ENCODE measurements at regions not wholly inside any gene's neighbourhood (a gene's known extent, or its start where the extent isn't known, plus 50 kb on each side); places are given as distances from the start of the nearest gene placed in this dataset.

GRCh38 chr5:82622711-82623514 is 344.8 kb upstream of the RPS23 start:
- intact Hi-C loops (cut with DNase I): no loop called here
- Histone ChIP-seq H3K27me3 (no peaks in the 10 kb centered on the region), H3K27ac (no peak overlapping the region), H3K36me3 (no peaks in the 10 kb centered on the region), H3K4me3 (no peak overlapping the region), H3K9me3 (no peaks in the 10 kb centered on the region), H3K4me1 (no peaks in the 10 kb centered on the region)
- TF ChIP-seq, protein P1, sequence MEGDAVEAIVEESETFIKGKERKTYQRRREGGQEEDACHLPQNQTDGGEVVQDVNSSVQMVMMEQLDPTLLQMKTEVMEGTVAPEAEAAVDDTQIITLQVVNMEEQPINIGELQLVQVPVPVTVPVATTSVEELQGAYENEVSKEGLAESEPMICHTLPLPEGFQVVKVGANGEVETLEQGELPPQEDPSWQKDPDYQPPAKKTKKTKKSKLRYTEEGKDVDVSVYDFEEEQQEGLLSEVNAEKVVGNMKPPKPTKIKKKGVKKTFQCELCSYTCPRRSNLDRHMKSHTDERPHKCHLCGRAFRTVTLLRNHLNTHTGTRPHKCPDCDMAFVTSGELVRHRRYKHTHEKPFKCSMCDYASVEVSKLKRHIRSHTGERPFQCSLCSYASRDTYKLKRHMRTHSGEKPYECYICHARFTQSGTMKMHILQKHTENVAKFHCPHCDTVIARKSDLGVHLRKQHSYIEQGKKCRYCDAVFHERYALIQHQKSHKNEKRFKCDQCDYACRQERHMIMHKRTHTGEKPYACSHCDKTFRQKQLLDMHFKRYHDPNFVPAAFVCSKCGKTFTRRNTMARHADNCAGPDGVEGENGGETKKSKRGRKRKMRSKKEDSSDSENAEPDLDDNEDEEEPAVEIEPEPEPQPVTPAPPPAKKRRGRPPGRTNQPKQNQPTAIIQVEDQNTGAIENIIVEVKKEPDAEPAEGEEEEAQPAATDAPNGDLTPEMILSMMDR (IDR thresholded peaks at IDR 0.05): no peak
- no peak for TF ChIP-seq POLR2A (IDR thresholded peaks at IDR 0.05)
- ATAC-seq (no peak), DNase-seq (no peak)
- 82 to 89% (median 86%) methylated on average over 6 of the region's 6 CpGs for WGBS, 4 donors

- intact Hi-C loops (cut with DNase I): no loop called here
- ATAC-seq (no peak), DNase-seq (no peak)
- Histone ChIP-seq H3K27me3 (no peaks in the 10 kb centered on the region), H3K27ac (no peak overlapping the region), H3K4me1 (no peaks in the 10 kb centered on the region), H3K36me3 (no peaks in the 10 kb centered on the region), H3K4me3 (no peak overlapping the region), H3K9me3 (peaks cover 0 to 2% (median 0%) of the 10 kb centered on the region in 12 donors)
- 89 to 97% (median 95%) methylated on average over 4 of the region's 4 CpGs for WGBS, 4 donors
- TF ChIP-seq, protein P1 (IDR thresholded peaks at IDR 0.05): no peak
- TF ChIP-seq POLR2A (IDR thresholded peaks at IDR 0.05): no peak
Measured at GRCh38 chr5:82622205-82622604, 344.1 kb upstream of the RPS23 start.

- no peak for DNase-seq
- no peak overlapping the region for H3K27ac ChIP-seq
- H3K4me3 ChIP-seq: no peak overlapping the region
- no peaks in the 10 kb centered on the region for H3K4me1 ChIP-seq
- no peak for ATAC-seq
- no peaks in the 10 kb centered on the region for H3K27me3 ChIP-seq
- peaks cover 0 to 2% (median 0%) of the 10 kb centered on the region in 12 donors for H3K9me3 ChIP-seq
- no peaks in the 10 kb centered on the region for H3K36me3 ChIP-seq
- TF ChIP-seq, protein P1 (IDR thresholded peaks at IDR 0.05): no peak
- no peak for TF ChIP-seq POLR2A (IDR thresholded peaks at IDR 0.05)
- 71 to 78% (median 74%) methylated on average over 3 of the region's 3 CpGs for WGBS, 4 donors
- intact Hi-C loops (cut with DNase I): no loop called here
Measured at GRCh38 chr5:82620957-82621600, 342.9 kb upstream of the RPS23 start.

DNA sequence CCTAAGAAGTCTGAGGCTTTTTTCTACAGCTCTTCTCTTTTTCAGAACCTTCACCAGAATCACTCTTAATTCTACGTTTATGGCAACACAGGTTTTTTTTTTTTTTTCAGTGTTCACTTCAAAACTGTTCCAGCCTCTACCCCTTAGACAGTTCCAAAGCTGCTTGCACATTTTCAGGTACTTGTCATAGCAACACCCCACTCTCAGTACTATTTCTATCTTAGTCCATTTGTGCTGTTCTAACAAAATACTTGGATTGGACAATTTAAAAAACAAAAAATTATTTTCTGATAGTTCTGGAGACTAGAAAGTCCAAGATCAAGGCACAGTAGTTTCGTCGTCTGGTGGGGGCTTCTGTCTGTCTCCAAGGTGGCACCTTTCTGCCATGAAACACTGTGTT is 340.9 kb upstream of the RPS23 start:
- Histone ChIP-seq H3K4me3 (no peak overlapping the region), H3K4me1 (no peaks in the 10 kb centered on the region), H3K36me3 (no peaks in the 10 kb centered on the region), H3K27ac (no peak overlapping the region), H3K27me3 (no peaks in the 10 kb centered on the region), H3K9me3 (peaks cover 0 to 4% (median 0%) of the 10 kb centered on the region in 12 donors)
- no peak for TF ChIP-seq POLR2A (IDR thresholded peaks at IDR 0.05)
- TF ChIP-seq, protein P1 (IDR thresholded peaks at IDR 0.05): no peak
- 91 to 93% (median 91%) methylated on average over 3 of the region's 3 CpGs for WGBS, 4 donors
- intact Hi-C loops (cut with DNase I): no loop called here
- DNase-seq (no peak), ATAC-seq (no peak)
